MM.1S (cell line): ENCODE measurements at regions not wholly inside any gene's neighbourhood (a gene's known extent, or its start where the extent isn't known, plus 50 kb on each side); places are given as distances from the start of the nearest gene placed in this dataset.

ENCODE experiments used
- DNase-seq: peaks from one replicate; pipeline ENCODE4 v3.0.0-alpha.2; 2015
- H2AFZ ChIP-seq: fragments of 300-600 bp; sonication (generic); 2 replicates; pipeline ENCODE4 v1.6.0; 2016; ENCODE audit warnings: antibody characterized with exemption, low read length
- H3F3A ChIP-seq: fragments of 300-600 bp; sonication (generic); 2 replicates; pipeline ENCODE4 v1.6.1; 2016; ENCODE audit warnings: mild to moderate bottlenecking, antibody characterized with exemption, low read length, moderate library complexity, mixed read lengths; ENCODE audit not compliant: insufficient read depth
- H3K27ac ChIP-seq: fragments of 300-600 bp; sonication (generic); 2 replicates; pipeline ENCODE4 v1.5.1; 2016; ENCODE audit warnings: mild to moderate bottlenecking, low read length
- H3K27me3 ChIP-seq: fragments of 300-600 bp; sonication (generic); replicated peaks from 2 replicates; pipeline ENCODE4 v1.6.0; 2016; ENCODE audit warnings: low read length; ENCODE audit not compliant: insufficient read depth
- H3K36me3 ChIP-seq: fragments of 300-600 bp; sonication (generic); replicated peaks from 2 replicates; pipeline ENCODE4 v1.6.1; 2016; ENCODE audit warnings: mild to moderate bottlenecking, low read length, mixed read lengths; ENCODE audit not compliant: insufficient read depth
- H3K4me1 ChIP-seq: fragments of 300-600 bp; sonication (generic); 2 replicates; pipeline ENCODE4 v1.6.1; 2016; ENCODE audit warnings: low read length, mixed read lengths
- H3K4me2 ChIP-seq: fragments of 300-600 bp; sonication (generic); 2 replicates; pipeline ENCODE4 v1.6.0; 2016; ENCODE audit warnings: low read depth, low read length
- H3K4me3 ChIP-seq: fragments of 300-600 bp; sonication (generic); 2 replicates; pipeline ENCODE4 v1.5.1; 2016; ENCODE audit warnings: low read length, mixed read lengths
- H3K79me2 ChIP-seq: fragments of 300-600 bp; sonication (generic); 2 replicates; pipeline ENCODE4 v1.6.1; 2016; ENCODE audit warnings: mixed run types, low read length, mixed read lengths
- H3K9ac ChIP-seq: fragments of 300-600 bp; sonication (generic); 2 replicates; pipeline ENCODE4 v1.6.1; 2016; ENCODE audit warnings: low read length, mixed read lengths
- H3K9me2 ChIP-seq: fragments of 300-600 bp; sonication (generic); replicated peaks from 2 replicates; pipeline ENCODE4 v1.6.1; 2016; ENCODE audit warnings: mild to moderate bottlenecking, low read length, mixed read lengths; ENCODE audit not compliant: insufficient read depth
- H3K9me3 ChIP-seq: fragments of 300-600 bp; sonication (generic); replicated peaks from 2 replicates; pipeline ENCODE4 v1.6.1; 2016; ENCODE audit warnings: mild to moderate bottlenecking, low read length, mixed read lengths; ENCODE audit not compliant: insufficient read depth
- H4K20me1 ChIP-seq: fragments of 300-600 bp; sonication (generic); 2 replicates; pipeline ENCODE4 v1.6.1; 2016; ENCODE audit warnings: mild to moderate bottlenecking, low read length, moderate library complexity, mixed read lengths; ENCODE audit not compliant: insufficient read depth
- CTCF ChIP-seq: fragments of 300-600 bp; sonication (generic); IDR thresholded peaks from 2 replicates; pipeline ENCODE4 v1.5.1; 2016; ENCODE audit warnings: antibody characterized with exemption, low read length, mixed read lengths
- EZH2 ChIP-seq: fragments of 300-600 bp; sonication (generic); optimal IDR thresholded peaks from 2 replicates; pipeline ENCODE3; 2017; ENCODE audit warnings: low read depth, mild to moderate bottlenecking, antibody characterized with exemption, low read length, mixed read lengths
- EZH2phosphoT487 ChIP-seq: fragments of 300-600 bp; sonication (generic); IDR thresholded peaks from 2 replicates; pipeline ENCODE4 v1.6.1; 2018; ENCODE audit warnings: antibody characterized with exemption, low read length

DNA sequence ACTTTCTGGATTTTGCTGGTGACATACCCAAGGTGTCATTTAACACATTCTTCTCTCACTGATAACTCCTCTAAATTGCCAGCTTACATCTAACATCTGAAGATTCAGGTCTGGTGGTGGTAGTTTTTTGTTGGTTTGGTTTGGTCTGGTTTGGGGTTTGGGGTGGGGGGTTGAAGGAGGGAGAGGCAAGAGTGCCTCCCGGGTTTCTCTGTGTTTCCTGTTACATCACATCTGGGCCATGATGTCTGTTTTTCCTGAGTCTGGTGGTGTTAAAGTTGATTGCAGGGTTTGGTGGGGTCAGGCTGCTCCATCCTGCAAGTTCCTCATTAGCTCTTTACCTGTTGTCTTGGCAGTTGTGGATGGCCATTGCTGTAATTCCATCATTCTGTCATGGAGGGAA, 155.8 kb upstream of the UBL3 start:
- no peaks in the 10 kb centered on the region for H3F3A ChIP-seq
- H3K36me3 ChIP-seq, result no peaks in the 10 kb centered on the region
- H3K9me3 ChIP-seq, result no peaks in the 10 kb centered on the region
- no peaks in the 10 kb centered on the region for H3K27me3 ChIP-seq
- no peak for TF ChIP-seq EZH2phosphoT487
- no peak for TF ChIP-seq EZH2
- no peak for TF ChIP-seq CTCF
- H2AFZ ChIP-seq, result no peak overlapping the region
- no peaks in the 10 kb centered on the region for H3K79me2 ChIP-seq
- H3K27ac ChIP-seq, result no peak overlapping the region
- H3K4me1 ChIP-seq, result no peaks in the 10 kb centered on the region
- no peak overlapping the region for H3K9ac ChIP-seq
- no peak overlapping the region for H3K4me3 ChIP-seq
- no peaks in the 10 kb centered on the region for H3K9me2 ChIP-seq
- no peak for DNase-seq
- no peak overlapping the region for H3K4me2 ChIP-seq
- no peaks in the 10 kb centered on the region for H4K20me1 ChIP-seq

DNA sequence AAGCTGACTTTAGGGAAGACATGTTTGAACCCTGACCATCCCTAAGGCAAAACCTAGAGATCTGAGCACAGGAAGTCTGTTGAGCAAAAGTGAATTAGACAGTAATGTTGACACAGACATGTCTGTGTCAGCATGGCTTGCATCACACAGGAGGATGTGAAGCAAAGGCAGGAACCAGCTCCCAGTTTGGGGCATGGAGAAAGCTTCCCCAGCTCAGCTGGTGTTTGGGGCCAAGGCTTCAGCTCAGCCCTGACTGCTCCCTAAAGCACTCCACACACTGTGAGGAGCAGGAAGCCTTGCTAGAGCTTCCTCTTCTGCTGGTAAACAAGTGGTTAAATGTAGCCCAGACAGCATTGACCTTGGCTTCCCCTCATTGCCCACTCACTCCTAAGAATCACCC, 153.8 kb upstream of the UBL3 start:
- no peak overlapping the region for H2AFZ ChIP-seq
- no peak overlapping the region for H3K4me2 ChIP-seq
- H3K9me2 ChIP-seq, result no peaks in the 10 kb centered on the region
- no peak overlapping the region for H3K4me3 ChIP-seq
- H3K4me1 ChIP-seq, result no peaks in the 10 kb centered on the region
- no peak overlapping the region for H3K9ac ChIP-seq
- no peak for DNase-seq
- H4K20me1 ChIP-seq, result no peaks in the 10 kb centered on the region
- no peak for TF ChIP-seq EZH2
- no peak for TF ChIP-seq CTCF
- TF ChIP-seq EZH2phosphoT487, result no peak
- no peaks in the 10 kb centered on the region for H3K27me3 ChIP-seq
- no peaks in the 10 kb centered on the region for H3K9me3 ChIP-seq
- H3F3A ChIP-seq, result no peaks in the 10 kb centered on the region
- no peaks in the 10 kb centered on the region for H3K79me2 ChIP-seq
- H3K36me3 ChIP-seq, result no peaks in the 10 kb centered on the region
- no peak overlapping the region for H3K27ac ChIP-seq

DNA sequence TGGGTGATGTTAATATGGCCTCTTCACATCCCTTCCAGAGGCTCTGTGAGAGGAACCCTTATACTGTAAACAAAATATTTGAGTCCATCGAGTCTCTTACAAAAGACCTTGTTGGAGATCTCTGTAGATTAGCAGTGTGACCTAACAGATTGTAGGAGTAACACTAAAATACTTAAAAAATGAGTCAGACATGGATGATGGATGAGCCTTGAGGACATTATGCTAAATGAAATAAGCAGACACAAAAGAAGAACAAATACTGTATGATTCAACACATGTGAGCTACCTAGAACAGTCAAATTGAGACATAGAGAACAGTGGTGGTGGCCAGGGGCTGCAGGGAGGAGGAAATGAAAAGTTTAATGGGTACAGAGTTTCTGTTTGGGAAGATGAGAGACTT, 152.2 kb upstream of the UBL3 start:
- Histone ChIP-seq H3K27me3 (no peaks in the 10 kb centered on the region), H4K20me1 (no peaks in the 10 kb centered on the region), H3K79me2 (no peaks in the 10 kb centered on the region), H3K4me2 (no peak overlapping the region), H3K9ac (no peak overlapping the region), H3K36me3 (no peaks in the 10 kb centered on the region), H3F3A (no peaks in the 10 kb centered on the region), H3K4me3 (no peak overlapping the region), H3K4me1 (no peaks in the 10 kb centered on the region), H3K9me2 (no peaks in the 10 kb centered on the region), H3K9me3 (no peaks in the 10 kb centered on the region), H3K27ac (no peak overlapping the region), H2AFZ (no peak overlapping the region)
- no peak for DNase-seq
- TF ChIP-seq EZH2 (no peak), EZH2phosphoT487 (no peak), CTCF (no peak)

DNA sequence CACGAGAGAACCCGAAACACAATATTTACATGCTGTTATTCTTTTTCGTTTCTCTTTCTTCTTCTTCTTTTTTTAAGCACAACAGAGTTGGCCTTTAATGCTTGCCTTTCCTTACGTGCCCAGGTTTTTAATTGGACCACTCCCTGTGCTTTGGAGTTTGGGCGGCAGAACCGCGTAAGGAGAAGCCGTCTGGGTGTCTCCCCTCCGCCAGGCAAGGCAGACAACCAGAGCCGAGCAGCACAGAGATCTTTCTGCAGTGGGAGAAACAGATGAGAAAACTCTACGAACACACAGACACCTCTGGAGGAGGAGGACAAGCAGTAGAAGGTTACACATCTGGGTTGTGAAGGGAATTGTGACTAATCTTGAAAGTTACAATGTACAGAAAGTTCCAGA, 150.0 kb upstream of the UBL3 start:
- Histone ChIP-seq H3K27ac (no peak overlapping the region), H3F3A (no peaks in the 10 kb centered on the region), H3K36me3 (no peaks in the 10 kb centered on the region), H3K9ac (no peak overlapping the region), H3K4me2 (no peak overlapping the region), H3K27me3 (no peaks in the 10 kb centered on the region), H3K79me2 (no peaks in the 10 kb centered on the region), H3K9me3 (no peaks in the 10 kb centered on the region), H4K20me1 (no peaks in the 10 kb centered on the region), H3K4me1 (no peaks in the 10 kb centered on the region), H3K4me3 (no peak overlapping the region), H3K9me2 (no peaks in the 10 kb centered on the region), H2AFZ (no peak overlapping the region)
- no peak for DNase-seq
- TF ChIP-seq EZH2phosphoT487 (no peak), CTCF (no peak), EZH2 (no peak)
